Suppressor macrophage treated with lipopolysaccharide for 4 hours (primary cell): ENCODE measurements at regions not wholly inside any gene's neighbourhood (a gene's known extent, or its start where the extent isn't known, plus 50 kb on each side); places are given as distances from the start of the nearest gene placed in this dataset.

Experiments
- DNase-seq: peaks from one replicate; pipeline ENCODE4 v3.0.0-alpha.2; 2020

GRCh38 chr2:139814458-139814857 is 1034.3 kb upstream of the NXPH2 start:
- DNase-seq: no peak

GRCh38 chr2:139813340-139813739 is 1033.2 kb upstream of the NXPH2 start:
- DNase-seq: no peak

- no peak for DNase-seq
These were observed 1025.3 kb upstream of the NXPH2 start for GRCh38 chr2:139805441-139805840.

GRCh38 chr2:139798391-139798790 is 1018.2 kb upstream of the NXPH2 start:
- no peak for DNase-seq

GRCh38 chr2:139790807-139791752 is 1010.9 kb upstream of the NXPH2 start:
- peak; percentile 15 for DNase-seq

- no peak for DNase-seq
These were observed 1009.9 kb upstream of the NXPH2 start for GRCh38 chr2:139790136-139790535.

- DNase-seq: no peak
These were observed 998.5 kb upstream of the NXPH2 start for GRCh38 chr2:139778732-139779131.

GRCh38 chr2:139773720-139774277 is 993.6 kb upstream of the NXPH2 start:
- no peak for DNase-seq

- DNase-seq: no peak
These were observed 989.4 kb upstream of the NXPH2 start for GRCh38 chr2:139769633-139770032.

GRCh38 chr2:139763705-139764104 is 983.5 kb upstream of the NXPH2 start:
- no peak for DNase-seq

- DNase-seq: no peak
These were observed 978.9 kb upstream of the NXPH2 start for GRCh38 chr2:139759000-139759505.

- no peak for DNase-seq
These were observed 966.7 kb upstream of the NXPH2 start for GRCh38 chr2:139746901-139747300.

- DNase-seq: no peak
These were observed 964.1 kb upstream of the NXPH2 start for GRCh38 chr2:139744273-139744672.

- DNase-seq: no peak
These were observed 962.3 kb upstream of the NXPH2 start for GRCh38 chr2:139742216-139743172.

GRCh38 chr2:139737659-139738058 is 957.5 kb upstream of the NXPH2 start:
- no peak for DNase-seq

- DNase-seq: no peak
These were observed 950.0 kb upstream of the NXPH2 start for GRCh38 chr2:139730197-139730596.

- no peak for DNase-seq
These were observed 941.3 kb upstream of the NXPH2 start for GRCh38 chr2:139721411-139721995.

GRCh38 chr2:139720056-139720455 is 939.9 kb upstream of the NXPH2 start:
- DNase-seq: no peak

GRCh38 chr2:139704606-139705005 is 924.4 kb upstream of the NXPH2 start:
- DNase-seq: no peak

GRCh38 chr2:139694327-139694726 is 914.1 kb upstream of the NXPH2 start:
- DNase-seq: no peak

GRCh38 chr2:139686205-139686604 is 906.0 kb upstream of the NXPH2 start:
- DNase-seq: no peak
